ENCODE measurements at regions not wholly inside any gene's neighbourhood (a gene's known extent, or its start where the extent isn't known, plus 50 kb on each side); places are given as distances from the start of the nearest gene placed in this dataset.

DNA sequence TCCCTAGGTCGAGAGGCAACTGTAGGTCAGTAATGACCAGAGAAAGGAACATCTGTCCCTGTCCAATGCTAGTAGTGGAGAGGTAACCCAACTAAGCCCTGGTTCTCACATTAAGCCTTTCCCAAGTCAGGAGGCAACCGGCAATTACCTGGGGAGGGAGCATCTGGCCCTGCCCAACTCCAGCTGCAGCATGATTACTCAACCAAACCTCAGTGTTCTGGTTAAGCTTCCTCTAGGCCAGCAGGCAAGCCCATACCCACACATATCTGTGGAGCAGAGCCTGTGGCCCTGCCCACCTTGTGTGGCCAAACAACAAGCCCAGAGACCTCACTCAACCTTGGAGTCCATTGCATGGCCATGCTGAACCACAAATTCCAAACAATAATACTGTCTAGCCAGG is 220.8 kb upstream of the SLC24A2 start (continued):
- TF ChIP-seq, protein P1, sequence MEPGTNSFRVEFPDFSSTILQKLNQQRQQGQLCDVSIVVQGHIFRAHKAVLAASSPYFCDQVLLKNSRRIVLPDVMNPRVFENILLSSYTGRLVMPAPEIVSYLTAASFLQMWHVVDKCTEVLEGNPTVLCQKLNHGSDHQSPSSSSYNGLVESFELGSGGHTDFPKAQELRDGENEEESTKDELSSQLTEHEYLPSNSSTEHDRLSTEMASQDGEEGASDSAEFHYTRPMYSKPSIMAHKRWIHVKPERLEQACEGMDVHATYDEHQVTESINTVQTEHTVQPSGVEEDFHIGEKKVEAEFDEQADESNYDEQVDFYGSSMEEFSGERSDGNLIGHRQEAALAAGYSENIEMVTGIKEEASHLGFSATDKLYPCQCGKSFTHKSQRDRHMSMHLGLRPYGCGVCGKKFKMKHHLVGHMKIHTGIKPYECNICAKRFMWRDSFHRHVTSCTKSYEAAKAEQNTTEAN (CRISPR knock-in tag; IDR thresholded peaks at IDR 0.05): no peak
- no peak for TF ChIP-seq CREM (CRISPR knock-in tag; IDR thresholded peaks at IDR 0.05)

DNA sequence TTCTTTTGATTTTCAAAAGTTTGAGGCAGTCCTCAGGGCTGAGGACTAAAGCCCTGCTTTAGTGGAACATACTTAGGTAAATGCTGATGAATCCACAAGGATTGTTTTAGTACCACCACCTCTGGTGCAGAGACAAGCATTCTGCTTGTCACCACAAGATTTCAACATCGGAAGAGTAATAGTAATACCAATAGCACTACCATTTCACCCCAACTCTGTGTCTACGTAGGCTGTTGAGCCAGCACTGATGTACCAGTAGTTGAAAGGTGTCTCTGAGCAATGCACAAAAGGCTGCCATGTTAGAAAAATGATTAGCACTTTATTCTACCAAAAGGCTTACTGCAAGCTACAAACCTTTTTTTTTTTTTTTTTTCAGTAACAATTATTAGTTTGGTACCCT is 213.2 kb upstream of the SLC24A2 start:
- ChIA-PET CTCF (no interaction called here), POLR2A (no interaction called here)
- ATAC-seq (no peak), DNase-seq (ENCODE audit: low spot score) (no peak)
- H3K27me3 Mint-ChIP-seq (ENCODE audit: low read depth): no peaks in the 10 kb centered on the region
- TF ChIP-seq ZNF416 (CRISPR knock-in tag; IDR thresholded peaks at IDR 0.05) (no peak), NFATC4 (CRISPR knock-in tag; IDR thresholded peaks at IDR 0.05) (no peak), RELA (CRISPR knock-in tag; IDR thresholded peaks at IDR 0.05; ENCODE audit: borderline replicate concordance) (no peak), CBFB (CRISPR knock-in tag; IDR thresholded peaks at IDR 0.05; ENCODE audit: low read depth) (no peak), HMGXB4 (CRISPR knock-in tag; IDR thresholded peaks at IDR 0.05) (no peak), HMGA2 (CRISPR knock-in tag; IDR thresholded peaks at IDR 0.05) (no peak), ZNF671 (CRISPR knock-in tag; IDR thresholded peaks at IDR 0.05) (no peak), FOXJ3 (CRISPR knock-in tag; IDR thresholded peaks at IDR 0.05; ENCODE audit: borderline replicate concordance) (no peak), ZNF396 (CRISPR knock-in tag; IDR thresholded peaks at IDR 0.05; ENCODE audit: borderline replicate concordance) (no peak), IRF2 (CRISPR knock-in tag; IDR thresholded peaks at IDR 0.05; ENCODE audit: borderline replicate concordance, low read depth) (no peak), FOXP1 (CRISPR knock-in tag; IDR thresholded peaks at IDR 0.05; ENCODE audit: borderline replicate concordance) (no peak), MYBL2 (CRISPR knock-in tag; IDR thresholded peaks at IDR 0.05) (no peak), NFE2L1 (CRISPR knock-in tag; IDR thresholded peaks at IDR 0.05) (no peak), FOXK1 (CRISPR knock-in tag; IDR thresholded peaks at IDR 0.05) (no peak)
- TF ChIP-seq, protein P2, sequence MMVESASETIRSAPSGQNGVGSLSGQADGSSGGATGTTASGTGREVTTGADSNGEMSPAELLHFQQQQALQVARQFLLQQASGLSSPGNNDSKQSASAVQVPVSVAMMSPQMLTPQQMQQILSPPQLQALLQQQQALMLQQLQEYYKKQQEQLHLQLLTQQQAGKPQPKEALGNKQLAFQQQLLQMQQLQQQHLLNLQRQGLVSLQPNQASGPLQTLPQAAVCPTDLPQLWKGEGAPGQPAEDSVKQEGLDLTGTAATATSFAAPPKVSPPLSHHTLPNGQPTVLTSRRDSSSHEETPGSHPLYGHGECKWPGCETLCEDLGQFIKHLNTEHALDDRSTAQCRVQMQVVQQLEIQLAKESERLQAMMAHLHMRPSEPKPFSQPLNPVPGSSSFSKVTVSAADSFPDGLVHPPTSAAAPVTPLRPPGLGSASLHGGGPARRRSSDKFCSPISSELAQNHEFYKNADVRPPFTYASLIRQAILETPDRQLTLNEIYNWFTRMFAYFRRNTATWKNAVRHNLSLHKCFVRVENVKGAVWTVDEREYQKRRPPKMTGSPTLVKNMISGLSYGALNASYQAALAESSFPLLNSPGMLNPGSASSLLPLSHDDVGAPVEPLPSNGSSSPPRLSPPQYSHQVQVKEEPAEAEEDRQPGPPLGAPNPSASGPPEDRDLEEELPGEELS (CRISPR knock-in tag; IDR thresholded peaks at IDR 0.05): no peak
- TF ChIP-seq, protein P3, sequence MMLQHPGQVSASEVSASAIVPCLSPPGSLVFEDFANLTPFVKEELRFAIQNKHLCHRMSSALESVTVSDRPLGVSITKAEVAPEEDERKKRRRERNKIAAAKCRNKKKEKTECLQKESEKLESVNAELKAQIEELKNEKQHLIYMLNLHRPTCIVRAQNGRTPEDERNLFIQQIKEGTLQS (CRISPR knock-in tag; conservative IDR thresholded peaks at IDR 0.05): no peak
- peaks cover 8% of the 10 kb centered on the region for H3K4me1 Mint-ChIP-seq
- no peak overlapping the region for H3K4me3 Mint-ChIP-seq
- H3K27ac Mint-ChIP-seq: no peak overlapping the region
- H3K9me3 Mint-ChIP-seq: no peaks in the 10 kb centered on the region
- H3K36me3 Mint-ChIP-seq: no peaks in the 10 kb centered on the region

DNA sequence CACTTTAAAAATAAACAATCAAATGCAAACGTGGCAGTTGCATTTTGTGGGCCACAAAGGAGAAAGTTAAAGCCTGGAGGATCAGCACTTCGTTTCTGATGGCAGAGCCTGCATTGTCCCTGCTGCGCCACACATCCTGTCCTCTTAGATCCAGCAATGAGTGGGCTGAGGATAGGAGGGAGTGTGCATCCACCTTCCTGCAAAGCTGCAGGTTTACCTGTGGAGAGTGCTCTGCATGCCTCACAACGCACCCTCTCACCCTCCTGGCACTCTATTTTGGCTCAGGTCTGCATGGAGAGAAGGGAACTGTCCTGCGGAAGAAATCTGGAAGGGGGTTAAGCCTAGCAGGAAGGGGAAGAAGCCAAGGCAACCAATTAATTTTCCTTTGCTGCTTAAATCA is 212.2 kb upstream of the SLC24A2 start:
- Mint-ChIP-seq H3K36me3 (no peaks in the 10 kb centered on the region), H3K4me3 (no peak overlapping the region), H3K4me1 (peaks cover 8% of the 10 kb centered on the region), H3K27ac (no peak overlapping the region), H3K9me3 (no peaks in the 10 kb centered on the region), H3K27me3 (ENCODE audit: low read depth) (no peaks in the 10 kb centered on the region)
- ChIA-PET CTCF (no interaction called here), POLR2A (no interaction called here)
- ATAC-seq: peak; percentile 76
- DNase-seq (ENCODE audit: low spot score): no peak
- TF ChIP-seq GRHL2 (CRISPR knock-in tag; IDR thresholded peaks at IDR 0.05; ENCODE audit: insufficient replicate concordance, severe bottlenecking): no peak
